ENCODE measurements at regions not wholly inside any gene's neighbourhood (a gene's known extent, or its start where the extent isn't known, plus 50 kb on each side); places are given as distances from the start of the nearest gene placed in this dataset.

GRCh38 chr19:31600731-31601295 lies 251.6 kb upstream of the TSHZ3 start:
- Histone ChIP-seq H3K4me2 (ENCODE audit: low read length) (no peak overlapping the region), H3K79me2 (ENCODE audit: insufficient read depth, low read depth, low read length) (no peaks in the 10 kb centered on the region), H3K4me1 (ENCODE audit: insufficient read depth, low read length, poor library complexity, severe bottlenecking) (no peaks in the 10 kb centered on the region), H3K9me3 (ENCODE audit: low read length) (no peaks in the 10 kb centered on the region), H3K4me3 (ENCODE audit: low read depth, low read length, poor library complexity, severe bottlenecking) (no peak overlapping the region), H2AFZ (ENCODE audit: low read length) (no peak overlapping the region), H3K36me3 (ENCODE audit: insufficient read depth, low read length) (no peaks in the 10 kb centered on the region), H3K9me2 (ENCODE audit: insufficient read depth, low read length) (no peaks in the 10 kb centered on the region), H3K27ac (ENCODE audit: low read depth, low read length, poor library complexity, severe bottlenecking) (no peak overlapping the region), H4K20me1 (ENCODE audit: insufficient read depth, low read length) (no peaks in the 10 kb centered on the region)
- CTCF ChIA-PET (ENCODE audit: unreplicated experiment), result no interaction called here
- intact Hi-C loops (cut with micrococcal nuclease; ENCODE audit: unreplicated experiment), result no loop called here
- POLR2A ChIA-PET, result interaction anchor here (0.8 kb wide), 1 partner anchor 159 kb away, joined by 3 read pairs; no protein-coding TSS in a partner anchor
- DNase-seq (ENCODE audit: low spot score), result no peak
- BruUV-seq (replicated peaks), result no TSS peak
- TF ChIP-seq EZH2phosphoT487 (IDR thresholded peaks at IDR 0.05; ENCODE audit: borderline replicate concordance, low read depth, low read length), result no peak
- TF ChIP-seq CTCF (conservative IDR thresholded peaks at IDR 0.05; ENCODE audit: low read length), result no peak

GRCh38 chr19:31601855-31602254 lies 252.6 kb upstream of the TSHZ3 start:
- TF ChIP-seq EZH2phosphoT487 (IDR thresholded peaks at IDR 0.05; ENCODE audit: borderline replicate concordance, low read depth, low read length) (no peak), CTCF (conservative IDR thresholded peaks at IDR 0.05; ENCODE audit: low read length) (no peak)
- no TSS peak for BruUV-seq (replicated peaks)
- POLR2A ChIA-PET, result no interaction called here
- H2AFZ ChIP-seq (ENCODE audit: low read length), result no peak overlapping the region
- no peak overlapping the region for H3K4me2 ChIP-seq (ENCODE audit: low read length)
- DNase-seq (ENCODE audit: low spot score), result no peak
- H3K79me2 ChIP-seq (ENCODE audit: insufficient read depth, low read depth, low read length), result no peaks in the 10 kb centered on the region
- H3K9me2 ChIP-seq (ENCODE audit: insufficient read depth, low read length), result no peaks in the 10 kb centered on the region
- H3K4me3 ChIP-seq (ENCODE audit: low read depth, low read length, poor library complexity, severe bottlenecking), result no peak overlapping the region
- intact Hi-C loops (cut with micrococcal nuclease; ENCODE audit: unreplicated experiment), result no loop called here
- H4K20me1 ChIP-seq (ENCODE audit: insufficient read depth, low read length), result no peaks in the 10 kb centered on the region
- no peaks in the 10 kb centered on the region for H3K9me3 ChIP-seq (ENCODE audit: low read length)
- CTCF ChIA-PET (ENCODE audit: unreplicated experiment), result no interaction called here
- no peaks in the 10 kb centered on the region for H3K36me3 ChIP-seq (ENCODE audit: insufficient read depth, low read length)
- H3K4me1 ChIP-seq (ENCODE audit: insufficient read depth, low read length, poor library complexity, severe bottlenecking), result no peaks in the 10 kb centered on the region
- H3K27ac ChIP-seq (ENCODE audit: low read depth, low read length, poor library complexity, severe bottlenecking), result no peak overlapping the region

- no peaks in the 10 kb centered on the region for H3K36me3 ChIP-seq (ENCODE audit: insufficient read depth, low read length)
- no peaks in the 10 kb centered on the region for H4K20me1 ChIP-seq (ENCODE audit: insufficient read depth, low read length)
- no peak for DNase-seq (ENCODE audit: low spot score)
- H3K4me3 ChIP-seq (ENCODE audit: low read depth, low read length, poor library complexity, severe bottlenecking), result no peak overlapping the region
- no TSS peak for BruUV-seq (replicated peaks)
- intact Hi-C loops (cut with micrococcal nuclease; ENCODE audit: unreplicated experiment), result no loop called here
- POLR2A ChIA-PET, result no interaction called here
- no peak overlapping the region for H2AFZ ChIP-seq (ENCODE audit: low read length)
- H3K9me2 ChIP-seq (ENCODE audit: insufficient read depth, low read length), result no peaks in the 10 kb centered on the region
- no peak overlapping the region for H3K4me2 ChIP-seq (ENCODE audit: low read length)
- CTCF ChIA-PET (ENCODE audit: unreplicated experiment), result no interaction called here
- no peaks in the 10 kb centered on the region for H3K9me3 ChIP-seq (ENCODE audit: low read length)
- TF ChIP-seq EZH2phosphoT487 (IDR thresholded peaks at IDR 0.05; ENCODE audit: borderline replicate concordance, low read depth, low read length) (no peak), CTCF (conservative IDR thresholded peaks at IDR 0.05; ENCODE audit: low read length) (no peak)
- no peak overlapping the region for H3K27ac ChIP-seq (ENCODE audit: low read depth, low read length, poor library complexity, severe bottlenecking)
- no peaks in the 10 kb centered on the region for H3K79me2 ChIP-seq (ENCODE audit: insufficient read depth, low read depth, low read length)
- H3K4me1 ChIP-seq (ENCODE audit: insufficient read depth, low read length, poor library complexity, severe bottlenecking), result no peaks in the 10 kb centered on the region
Observed at GRCh38 chr19:31602548-31602947, 253.3 kb upstream of the TSHZ3 start.
